ENCODE measurements at regions not wholly inside any gene's neighbourhood (a gene's known extent, or its start where the extent isn't known, plus 50 kb on each side); places are given as distances from the start of the nearest gene placed in this dataset.

DNA sequence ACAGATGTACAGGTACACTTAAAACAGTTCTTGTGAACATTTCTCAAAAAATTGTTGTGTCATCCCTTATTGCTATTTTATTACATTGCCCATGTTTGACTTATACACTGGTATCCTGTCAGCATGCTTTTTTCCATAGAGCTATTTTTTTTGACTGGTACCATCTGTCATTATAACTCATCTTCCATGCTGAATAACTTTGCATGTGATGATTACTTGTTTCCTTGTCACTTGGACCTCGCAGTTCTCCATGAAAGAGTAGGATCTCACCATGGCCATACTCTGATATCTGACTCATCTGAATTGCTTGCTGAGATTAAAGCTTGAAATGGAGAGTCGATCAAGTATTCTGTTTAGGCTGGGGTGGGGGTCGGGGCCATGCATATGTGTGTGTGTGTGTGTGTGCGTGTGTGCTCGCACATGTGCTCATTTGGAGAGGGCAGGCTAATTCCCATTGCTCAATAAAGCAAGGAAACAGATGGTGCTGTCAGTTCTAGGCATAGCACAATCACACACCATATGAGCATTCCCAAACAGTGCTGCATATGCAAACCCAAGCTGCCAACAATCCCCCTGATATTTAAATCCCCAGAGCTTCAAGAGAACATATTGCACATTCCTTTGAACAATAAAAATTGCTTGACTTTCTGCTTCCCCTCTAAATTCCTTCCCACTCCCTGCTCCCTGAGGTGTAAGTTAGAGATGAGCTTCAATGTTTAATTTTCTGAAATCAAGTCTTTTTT lies 62.9 kb downstream of the NHLRC3 start:
- DNase-seq: no peak

GRCh38 chr13:39102981-39103490 lies 64.8 kb downstream of the NHLRC3 start:
- no peak for DNase-seq

DNA sequence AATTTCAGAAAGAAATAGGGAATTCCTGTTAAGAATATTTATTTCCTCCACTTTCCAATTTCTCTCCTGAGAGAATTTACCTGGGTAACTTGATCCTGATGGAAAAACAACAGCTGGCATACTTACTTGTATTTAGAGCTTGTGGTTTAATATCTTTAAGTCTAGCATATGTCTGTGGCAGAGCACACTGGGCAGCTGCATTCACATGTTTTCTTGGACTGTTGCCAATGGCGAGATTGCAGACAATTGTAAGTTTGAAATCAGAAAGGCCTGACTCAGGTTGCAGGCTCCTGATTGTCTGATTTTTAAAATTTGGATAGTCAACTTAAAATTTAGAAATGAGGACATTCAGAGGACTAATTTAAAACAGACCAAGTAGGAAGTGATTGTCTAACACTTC lies 66.9 kb downstream of the NHLRC3 start:
- no peak for DNase-seq

DNA sequence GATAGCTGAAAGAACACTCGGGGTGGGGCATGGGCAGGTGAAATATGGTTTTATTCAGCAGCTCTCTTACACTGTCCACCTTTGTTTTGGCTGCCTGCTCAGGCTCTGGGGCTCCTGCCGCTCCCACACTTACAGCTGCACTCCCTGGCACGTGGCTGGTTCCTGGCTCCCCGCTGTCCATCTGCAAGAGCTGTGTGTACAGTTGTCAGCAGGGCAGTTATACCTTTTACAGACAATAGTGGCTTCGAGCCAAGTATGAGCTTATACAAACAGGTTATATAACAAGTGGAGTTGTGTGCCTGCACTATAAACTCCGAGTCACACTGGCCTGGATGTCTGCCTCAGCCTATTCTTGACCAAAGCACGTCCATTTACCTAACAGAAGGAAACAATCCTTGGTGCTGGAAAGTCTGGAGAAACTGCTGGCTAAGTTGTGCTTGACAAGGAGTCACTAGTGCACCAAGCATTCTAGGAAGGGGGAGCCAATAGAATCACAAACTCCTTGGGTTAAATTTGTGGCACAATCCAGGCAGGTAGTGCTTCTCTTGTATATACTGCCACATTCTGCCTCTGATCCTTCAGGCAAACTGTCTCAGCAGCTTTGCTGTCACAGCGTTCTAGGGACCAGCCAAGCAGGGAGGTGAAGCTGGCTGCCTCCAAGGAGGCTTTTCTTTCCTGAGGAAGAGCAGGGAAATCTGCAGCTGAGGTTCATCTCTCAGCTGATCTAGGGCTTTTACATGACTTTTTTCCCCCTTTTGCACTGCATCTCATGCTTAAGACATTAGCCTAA lies 68.2 kb downstream of the NHLRC3 start:
- no peak for DNase-seq

DNA sequence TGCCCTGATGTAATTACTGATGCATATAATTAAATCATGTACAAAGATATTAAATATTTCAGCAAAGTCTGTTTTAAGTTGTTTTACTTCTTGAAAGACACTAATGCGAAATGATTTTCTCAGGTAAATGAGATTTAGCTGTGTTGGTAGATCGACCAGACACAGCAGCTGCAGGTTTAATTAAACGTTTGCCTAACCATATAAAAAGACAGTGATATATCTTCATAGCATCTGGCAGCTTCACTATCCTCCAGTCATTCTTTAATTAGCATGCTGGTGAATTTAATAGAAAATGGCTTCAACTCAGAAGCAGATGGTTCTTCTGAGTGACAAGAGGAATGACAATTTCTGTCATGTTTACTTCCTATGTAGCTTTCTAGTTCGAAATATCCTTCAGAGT lies 69.3 kb downstream of the NHLRC3 start:
- no peak for DNase-seq

DNA sequence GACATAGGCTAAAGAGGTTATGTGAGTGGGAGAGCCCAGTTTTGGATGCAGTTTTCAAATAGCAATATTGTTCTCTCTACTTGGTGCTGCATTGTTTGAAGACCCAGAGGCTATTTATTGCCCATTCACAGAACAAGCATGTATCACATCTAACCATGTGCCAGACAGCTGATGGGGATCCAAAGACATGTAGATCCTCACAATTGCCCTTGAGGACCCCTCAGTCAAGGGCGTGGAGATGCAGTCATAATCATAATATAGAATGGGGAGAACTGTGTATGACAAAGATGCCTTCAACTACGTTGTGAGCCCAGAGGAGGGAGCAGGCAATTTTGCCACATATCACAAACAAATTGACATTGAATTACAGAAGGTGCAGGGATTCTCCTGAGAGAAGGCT lies 70.5 kb downstream of the NHLRC3 start:
- no peak for DNase-seq

DNA sequence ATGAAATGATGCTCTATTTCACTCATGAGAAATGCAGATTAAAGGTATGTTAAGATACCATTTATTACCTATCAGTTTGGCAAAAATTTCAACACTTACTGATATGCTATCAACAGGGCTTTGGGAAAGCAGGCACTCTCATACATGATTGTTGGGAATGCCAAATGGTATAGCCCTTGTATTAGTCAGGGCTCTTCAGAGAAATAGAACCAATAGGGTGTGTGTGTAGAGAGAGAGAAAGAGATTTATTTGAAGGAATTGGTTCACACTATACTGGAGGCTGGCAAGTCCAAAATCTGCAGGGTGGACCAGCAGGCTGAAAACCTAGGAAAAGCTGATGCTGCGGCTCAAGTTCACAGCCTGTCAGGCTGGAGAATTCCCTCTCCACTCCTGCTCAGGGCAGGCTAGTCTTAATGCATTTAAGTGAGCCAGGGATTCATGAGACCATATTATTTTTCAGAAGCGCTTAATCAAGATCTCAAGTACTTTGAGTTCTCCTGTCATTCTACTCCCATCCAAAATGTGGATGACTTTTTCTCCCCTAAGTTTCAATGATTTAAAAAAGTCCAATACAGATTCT lies 72.4 kb downstream of the NHLRC3 start:
- no peak for DNase-seq

- no peak for DNase-seq
Observed at GRCh38 chr13:39111145-39111544, 72.9 kb downstream of the NHLRC3 start.

DNA sequence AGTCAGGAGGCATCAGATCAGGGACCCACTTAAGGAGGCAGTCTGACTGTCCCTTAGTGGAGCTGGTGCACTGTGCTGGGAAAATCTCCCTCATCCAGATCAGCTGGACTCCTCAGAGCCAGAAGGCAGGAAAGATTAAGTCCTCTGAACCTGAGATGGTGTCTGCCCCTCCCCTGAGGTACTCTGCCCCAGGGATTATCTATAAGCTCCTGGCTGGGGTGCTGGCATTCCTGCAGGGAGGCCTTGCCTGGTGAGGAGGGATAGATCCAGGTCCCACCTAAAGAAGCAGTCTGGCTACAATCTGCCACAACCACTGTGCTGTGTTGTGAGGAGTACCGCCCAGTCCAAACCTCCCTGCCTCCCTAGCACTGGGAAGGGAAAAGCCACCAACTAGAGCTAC lies 81.2 kb downstream of the NHLRC3 start:
- DNase-seq: no peak

GRCh38 chr13:39123578-39123977 lies 85.3 kb downstream of the NHLRC3 start:
- no peak for DNase-seq

GRCh38 chr13:39129213-39129612 lies 91.0 kb downstream of the NHLRC3 start:
- no peak for DNase-seq

GRCh38 chr13:39130301-39130700 lies 92.0 kb downstream of the NHLRC3 start:
- DNase-seq: no peak

DNA sequence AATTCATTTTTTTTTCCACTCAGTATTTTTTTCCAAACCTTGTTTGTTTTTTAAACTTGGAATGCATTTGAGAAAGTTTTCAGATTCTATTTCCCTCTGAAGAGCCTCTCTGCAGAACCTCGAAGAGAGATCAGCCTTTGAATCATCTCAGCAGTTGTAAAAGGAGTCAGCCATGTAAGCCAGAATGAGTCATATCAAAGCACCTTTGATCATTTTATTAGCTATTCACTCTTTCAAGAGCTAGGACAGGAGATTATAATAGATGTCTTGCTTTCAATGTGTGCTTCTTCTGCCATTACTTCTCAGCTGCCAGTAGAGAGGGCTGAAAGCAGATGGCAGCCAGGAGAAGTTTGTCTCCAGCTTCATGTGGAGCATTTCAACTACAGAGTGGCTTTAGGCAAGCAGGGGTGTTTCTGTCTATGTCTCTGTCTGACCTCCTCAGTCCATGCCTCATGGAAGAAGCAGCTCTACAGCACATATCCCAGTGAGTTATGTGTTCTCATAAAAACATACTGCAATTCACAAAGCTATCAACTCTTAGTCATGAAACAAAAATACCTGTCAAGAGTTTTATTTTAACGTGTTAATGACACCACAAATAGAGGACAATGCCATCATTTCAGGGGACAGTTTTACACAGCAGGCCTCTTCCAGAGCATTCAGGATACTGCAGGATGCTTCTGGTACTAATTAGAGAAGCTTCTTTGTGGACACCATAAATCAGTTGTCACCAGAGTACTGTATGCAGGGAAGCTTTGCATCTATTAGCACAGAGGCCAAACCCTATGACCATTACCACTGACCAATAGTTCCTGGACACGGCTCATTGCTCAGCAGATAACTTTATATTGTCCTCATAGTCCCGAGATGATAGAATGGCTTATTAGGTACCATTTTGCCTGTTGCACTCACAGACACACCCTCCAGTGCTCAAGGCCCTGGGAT lies 94.3 kb downstream of the NHLRC3 start:
- no peak for DNase-seq

DNA sequence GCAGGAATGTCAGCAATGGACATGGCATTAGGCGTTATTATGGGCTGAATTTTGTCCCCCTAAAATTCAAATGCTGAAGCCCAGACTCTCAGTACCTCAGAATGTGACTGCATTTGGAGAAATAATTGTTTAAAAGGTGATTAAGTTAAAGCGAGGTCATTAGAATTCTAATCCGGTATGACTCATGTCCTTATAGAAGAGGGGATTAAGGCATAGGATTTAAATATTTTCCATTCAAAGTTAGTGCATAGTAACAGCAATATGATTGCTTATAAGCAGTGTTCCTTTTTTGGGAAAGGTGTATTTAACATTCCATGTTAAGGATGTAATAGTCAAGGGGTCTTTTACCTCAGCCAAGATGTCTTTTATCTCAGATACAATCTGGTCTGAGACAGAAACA lies 95.5 kb downstream of the NHLRC3 start:
- no peak for DNase-seq

DNA sequence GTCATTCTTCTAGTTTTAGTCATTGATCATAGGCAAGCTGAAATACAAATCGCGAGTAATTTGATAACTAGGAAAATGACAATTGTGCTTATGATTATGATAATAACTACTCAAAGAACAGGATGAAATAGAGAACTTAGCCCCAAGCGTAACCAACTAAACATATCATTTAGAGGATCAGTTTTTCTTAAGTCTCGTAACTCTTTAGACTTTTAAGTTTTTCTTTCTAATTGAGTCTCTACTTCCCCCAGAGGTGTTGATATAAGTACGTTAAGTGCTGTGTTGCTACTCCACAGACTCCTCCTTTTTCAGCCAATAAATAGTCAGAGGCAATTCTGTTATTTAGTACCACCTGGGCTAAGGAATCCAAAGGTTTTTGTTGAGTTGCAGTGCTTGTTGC lies 96.3 kb downstream of the NHLRC3 start:
- no peak for DNase-seq

- no peak for DNase-seq
Observed at GRCh38 chr13:39144391-39144790, 106.1 kb downstream of the NHLRC3 start.

DNA sequence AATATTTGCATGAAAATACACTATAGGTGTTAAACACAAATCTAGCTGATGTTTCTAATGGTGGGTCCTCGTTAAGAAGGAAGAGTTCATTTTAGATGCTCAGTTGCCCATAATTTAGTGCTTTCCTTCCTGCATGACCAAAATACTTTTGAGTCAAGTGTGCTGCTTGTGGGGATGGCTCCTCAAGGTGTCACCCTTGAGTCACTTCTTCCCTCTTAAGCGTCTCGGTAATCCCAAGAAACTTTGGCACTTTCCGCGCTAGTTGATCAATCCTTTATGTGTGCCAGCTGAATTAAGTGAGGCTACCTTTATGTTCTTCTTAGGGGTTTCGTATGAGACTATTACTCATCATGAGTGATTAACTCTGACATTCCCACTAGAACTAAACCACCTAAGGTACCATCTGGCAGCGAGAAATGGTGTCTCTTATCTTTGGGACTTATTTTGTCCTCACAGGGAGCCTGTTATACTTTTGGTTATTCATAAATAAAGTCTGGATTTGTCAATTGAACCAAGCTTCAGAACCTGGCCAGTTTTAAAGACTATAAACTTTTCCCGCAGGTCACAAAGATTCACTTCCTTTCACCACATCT lies 106.8 kb downstream of the NHLRC3 start:
- DNase-seq: peak; percentile 57

DNA sequence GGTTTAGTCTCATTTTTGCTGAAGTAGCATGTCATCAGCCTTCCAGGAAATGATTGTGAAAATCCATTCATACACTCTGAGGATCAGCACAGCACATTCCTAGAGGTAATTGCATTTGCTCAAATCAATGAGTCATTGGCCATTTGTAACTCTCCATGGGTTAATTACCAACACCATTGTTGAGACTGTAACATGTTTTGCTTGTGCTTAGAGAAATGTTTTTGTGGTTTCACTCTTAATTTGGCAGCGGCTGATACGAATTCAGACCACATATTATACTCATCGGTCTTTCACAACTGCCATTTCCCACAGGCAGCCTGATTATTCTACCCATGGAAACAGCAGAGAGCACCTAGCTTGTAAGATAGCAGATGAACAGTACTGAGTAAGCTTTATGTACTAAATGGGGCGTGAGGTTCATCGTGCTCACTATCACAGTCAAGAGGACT lies 110.3 kb downstream of the NHLRC3 start:
- DNase-seq: peak; percentile 37

DNA sequence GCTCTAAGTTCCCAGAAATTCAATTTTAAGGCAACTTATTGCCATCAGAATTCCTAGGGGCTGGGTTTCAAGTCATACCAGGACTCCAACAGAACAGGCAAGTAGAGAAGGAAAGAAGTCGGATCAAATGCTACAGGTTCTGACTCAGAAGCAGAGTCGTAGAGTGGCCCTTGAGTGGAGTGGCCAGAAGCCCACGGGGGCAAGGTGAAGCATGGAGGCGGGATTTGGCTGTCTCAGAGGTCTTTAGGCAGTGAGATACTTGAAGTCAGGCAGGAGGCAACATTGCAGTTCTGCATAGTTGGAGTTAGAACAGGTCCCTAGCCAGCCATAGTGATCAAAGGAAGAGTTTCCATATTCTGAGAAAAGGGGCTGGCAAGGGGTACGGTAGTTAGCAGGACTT lies 111.6 kb downstream of the NHLRC3 start:
- no peak for DNase-seq

DNA sequence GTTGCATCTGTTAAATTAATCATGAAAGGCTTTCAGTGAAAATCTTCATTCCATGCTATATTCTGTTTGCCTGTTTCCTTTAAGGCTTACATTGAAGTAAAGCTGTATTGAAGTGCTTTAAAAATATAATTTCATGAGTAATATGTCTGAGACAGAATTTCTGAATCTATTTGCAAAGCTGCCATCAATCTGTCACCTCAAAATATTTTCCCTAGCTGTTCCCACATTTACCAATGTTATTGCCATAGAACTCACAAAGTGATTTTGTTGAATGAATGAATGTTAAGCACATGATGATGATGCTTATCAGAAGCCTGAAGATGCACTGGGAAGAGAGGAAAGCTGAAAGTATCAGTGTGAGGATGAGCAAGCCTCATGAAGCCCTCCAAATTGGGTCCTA lies 115.8 kb downstream of the NHLRC3 start:
- DNase-seq: no peak

DNA sequence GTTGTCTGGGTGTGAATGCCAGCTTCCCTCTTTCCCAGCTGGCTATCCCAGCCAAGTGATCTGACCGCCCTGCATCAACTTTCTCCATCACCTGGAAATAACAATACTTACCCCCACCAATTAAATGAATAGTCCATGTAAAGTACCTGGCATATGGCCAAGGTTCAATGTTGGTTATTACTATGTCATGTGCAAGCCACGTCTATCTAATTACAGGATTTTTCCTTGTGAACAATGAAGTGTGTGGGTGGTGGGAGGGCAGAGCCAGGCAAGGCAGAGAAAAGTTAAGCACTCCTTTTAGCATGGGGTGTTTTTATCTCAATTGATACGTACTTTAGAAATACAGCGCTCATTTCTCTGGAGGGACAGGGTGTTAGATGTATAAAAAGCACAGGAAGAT lies 121.1 kb downstream of the NHLRC3 start:
- no peak for DNase-seq

GRCh38 chr13:39159846-39160370 lies 121.7 kb downstream of the NHLRC3 start:
- no peak for DNase-seq
